Medulla oblongata (tissue), 1 donor: ENCODE measurements at regions not wholly inside any gene's neighbourhood (a gene's known extent, or its start where the extent isn't known, plus 50 kb on each side); places are given as distances from the start of the nearest gene placed in this dataset.

ENCODE experiments used
- DNase-seq: peaks from one replicate; pipeline ENCODE4 v3.0.0-alpha.2; 2015; ENCODE audit errors: extremely low spot score

DNA sequence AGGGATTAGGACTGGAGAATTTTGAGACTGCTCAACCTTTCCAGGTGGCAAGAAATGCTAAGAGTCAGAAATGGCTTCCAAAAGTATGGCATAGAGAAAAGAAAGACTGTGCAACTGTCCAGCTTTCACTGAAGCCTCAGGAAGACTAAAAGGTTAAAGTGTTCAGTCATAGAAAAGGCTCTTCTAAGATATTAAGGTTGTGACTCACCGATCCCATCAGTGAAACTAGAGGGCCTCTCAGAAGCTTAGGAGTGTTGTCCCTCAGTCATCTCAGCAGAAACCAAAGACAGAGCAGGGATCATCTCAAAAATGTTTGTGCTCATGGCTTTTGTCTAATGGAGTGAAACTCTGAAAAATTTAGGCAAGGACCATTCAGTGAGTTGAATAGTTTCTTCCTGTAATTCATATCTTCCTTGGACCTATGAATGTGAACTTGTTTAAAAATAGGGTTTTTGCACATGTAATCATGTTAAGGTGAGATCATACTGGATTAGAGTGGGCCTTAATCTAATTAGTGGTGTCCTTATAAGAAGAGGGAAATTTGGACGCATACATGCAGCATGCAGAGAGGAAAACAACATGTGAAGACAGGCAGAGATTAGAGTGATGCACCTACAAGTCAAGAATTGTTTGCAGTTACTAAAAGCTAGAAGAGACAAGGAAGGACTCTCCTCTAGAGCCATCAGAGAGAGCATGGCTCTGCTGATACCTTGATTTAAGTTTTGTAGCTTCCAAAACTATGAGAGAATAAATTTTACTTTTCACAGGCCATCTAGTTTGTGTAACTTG, 71.3 kb downstream of the RPE65 start:
- DNase-seq = no peak

DNA sequence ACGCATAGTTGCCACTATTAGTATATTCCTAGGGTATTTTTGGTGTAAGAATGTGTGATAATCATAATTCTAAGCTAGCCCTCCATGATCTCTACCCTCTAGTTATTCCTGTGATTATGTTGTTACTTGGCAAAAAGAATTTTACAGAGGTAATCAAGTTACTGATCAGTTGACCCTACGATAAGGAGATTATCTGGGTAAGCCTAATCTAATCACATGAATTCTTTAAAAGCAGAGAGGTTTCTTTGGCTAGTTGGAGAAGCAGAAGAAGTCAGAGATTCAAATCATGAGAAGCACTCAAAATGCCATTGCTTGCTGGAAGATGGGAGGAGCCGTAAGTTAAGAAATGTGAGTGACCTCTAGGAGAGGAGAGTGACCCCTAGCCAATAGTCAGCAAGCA, 72.7 kb downstream of the RPE65 start:
- no peak for DNase-seq

DNA sequence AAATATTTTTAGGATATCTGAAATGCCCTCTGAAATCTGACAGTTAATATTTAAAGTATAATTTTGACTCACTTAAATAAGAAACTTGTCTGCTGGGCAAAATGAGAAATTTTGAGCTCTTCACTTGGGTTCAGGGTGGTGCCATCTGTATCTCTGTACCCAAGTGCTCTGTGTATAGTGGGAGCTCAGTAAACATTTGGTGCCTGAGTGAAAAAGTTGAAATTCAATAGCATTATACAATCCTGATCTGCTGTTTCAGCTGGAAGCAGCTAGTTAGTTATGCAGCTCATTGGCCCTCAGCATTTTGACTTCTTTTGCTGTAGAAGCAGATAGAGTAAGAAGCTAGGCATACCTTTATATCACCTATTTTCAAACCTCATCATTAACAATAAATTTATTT, 73.3 kb downstream of the RPE65 start:
- no peak for DNase-seq

DNA sequence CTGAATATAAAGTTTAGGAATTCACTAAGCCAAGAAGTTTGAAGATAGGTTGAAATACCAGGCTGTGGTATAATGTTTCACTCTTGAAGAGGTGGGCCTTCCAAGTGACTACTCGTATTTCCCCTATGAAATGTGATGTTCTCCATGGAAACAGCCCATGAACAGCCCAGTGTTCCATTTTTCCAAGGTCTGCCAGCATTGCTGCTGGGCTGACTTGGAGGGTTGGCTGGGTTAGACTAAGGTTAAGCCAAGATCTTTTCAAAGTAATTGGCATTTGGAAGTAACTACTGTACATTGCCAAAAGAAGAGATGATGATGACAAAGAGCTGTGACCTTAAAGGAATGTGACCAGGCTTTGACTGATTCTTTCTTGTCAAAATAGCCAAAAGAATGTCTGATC, 73.8 kb downstream of the RPE65 start:
- peak; percentile 31 for DNase-seq

DNA sequence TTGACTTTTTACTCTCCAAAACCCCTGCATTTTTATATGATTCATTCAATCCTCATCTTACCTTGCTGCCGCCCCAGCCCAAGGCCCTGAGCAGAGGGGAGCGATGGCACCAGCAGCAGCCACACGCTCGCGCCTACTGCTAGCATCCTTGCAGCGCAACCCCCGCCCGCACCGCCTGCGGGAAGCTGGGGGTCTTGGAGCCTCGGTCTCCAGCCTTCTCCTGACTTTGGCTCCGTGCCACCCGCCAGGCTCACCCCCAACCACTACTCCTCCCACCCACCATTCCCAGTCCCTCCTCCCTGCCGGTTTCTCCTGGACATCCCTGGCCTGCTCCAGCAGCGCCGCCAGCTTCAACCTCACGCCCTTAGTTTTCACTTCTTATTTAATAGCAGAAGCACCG, 76.6 kb downstream of the RPE65 start:
- no peak for DNase-seq

DNA sequence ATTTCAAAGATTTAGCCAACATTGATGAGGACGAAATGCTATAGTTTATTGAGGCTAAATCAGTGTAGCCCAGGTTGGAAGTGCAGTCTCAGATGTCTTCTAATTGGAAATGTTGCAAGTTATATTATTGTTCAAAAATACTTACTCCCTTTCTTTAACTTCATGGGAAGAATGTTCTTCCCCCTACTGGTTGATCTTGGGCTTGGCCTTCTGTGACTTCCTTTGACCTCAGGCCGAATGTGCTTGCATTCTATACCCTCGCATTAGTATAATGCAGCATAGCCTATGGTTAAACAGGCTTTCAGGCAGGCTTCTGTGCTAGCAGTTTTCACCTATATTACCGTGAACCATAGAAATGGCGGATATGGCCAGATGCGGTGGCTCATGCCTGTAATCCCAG, 77.3 kb downstream of the RPE65 start:
- no peak for DNase-seq

DNA sequence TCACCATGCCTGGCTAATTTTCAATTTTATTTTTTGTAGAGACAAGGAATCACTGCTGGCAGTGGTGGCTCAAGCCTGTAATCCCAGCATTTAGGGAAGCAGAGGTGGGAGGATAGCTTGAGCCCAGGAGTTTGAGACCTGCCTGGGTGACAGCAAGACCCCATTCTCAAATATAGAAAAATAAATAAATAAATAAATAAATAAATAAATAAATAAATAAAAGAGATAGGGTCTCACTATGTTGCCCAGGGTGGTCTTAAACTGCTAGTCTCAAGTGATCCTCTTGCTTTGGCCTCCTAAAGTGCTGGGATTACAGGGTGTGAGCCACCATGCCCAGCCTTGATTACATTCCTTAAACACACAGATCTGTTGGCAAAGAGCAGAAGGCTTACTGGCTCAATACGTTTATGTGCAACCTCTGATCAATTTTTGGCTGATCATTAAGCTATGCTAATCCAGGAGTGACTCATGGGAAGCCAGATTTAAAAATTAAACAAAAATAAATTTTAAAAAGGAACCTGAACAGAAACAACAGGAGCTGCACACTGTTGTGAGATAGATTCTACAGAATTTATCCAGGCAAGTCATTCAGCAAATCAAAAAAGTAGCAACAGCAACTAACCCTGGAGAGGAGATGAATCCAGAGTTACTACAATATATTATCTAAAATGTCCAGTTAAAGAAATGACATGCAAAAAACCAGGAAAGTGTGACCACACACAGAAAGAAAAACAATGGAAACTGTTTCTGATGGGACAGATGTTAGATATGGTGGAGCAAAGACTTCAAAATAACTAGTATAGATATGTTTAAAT, 79.4 kb downstream of the RPE65 start:
- DNase-seq = no peak

DNA sequence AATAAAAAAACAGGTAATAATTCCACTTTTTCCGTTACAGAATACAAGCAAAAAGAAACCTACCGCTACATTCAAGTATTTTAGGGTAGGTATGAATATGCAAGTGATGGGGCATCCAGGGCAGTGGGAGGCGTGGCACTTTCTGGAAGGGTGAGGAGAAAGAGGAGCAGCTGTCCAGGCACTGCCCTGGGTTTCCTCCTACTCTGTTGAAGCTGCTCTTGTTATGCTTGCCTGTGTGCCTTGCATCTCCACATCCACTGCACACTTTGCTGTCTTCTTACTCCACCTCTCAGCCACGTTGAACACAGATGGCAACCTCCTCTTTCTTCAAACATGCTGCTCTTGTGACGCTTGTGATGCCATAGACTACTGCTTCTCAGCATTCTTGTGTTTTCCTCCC, 83.2 kb downstream of the RPE65 start:
- DNase-seq = no peak

DNA sequence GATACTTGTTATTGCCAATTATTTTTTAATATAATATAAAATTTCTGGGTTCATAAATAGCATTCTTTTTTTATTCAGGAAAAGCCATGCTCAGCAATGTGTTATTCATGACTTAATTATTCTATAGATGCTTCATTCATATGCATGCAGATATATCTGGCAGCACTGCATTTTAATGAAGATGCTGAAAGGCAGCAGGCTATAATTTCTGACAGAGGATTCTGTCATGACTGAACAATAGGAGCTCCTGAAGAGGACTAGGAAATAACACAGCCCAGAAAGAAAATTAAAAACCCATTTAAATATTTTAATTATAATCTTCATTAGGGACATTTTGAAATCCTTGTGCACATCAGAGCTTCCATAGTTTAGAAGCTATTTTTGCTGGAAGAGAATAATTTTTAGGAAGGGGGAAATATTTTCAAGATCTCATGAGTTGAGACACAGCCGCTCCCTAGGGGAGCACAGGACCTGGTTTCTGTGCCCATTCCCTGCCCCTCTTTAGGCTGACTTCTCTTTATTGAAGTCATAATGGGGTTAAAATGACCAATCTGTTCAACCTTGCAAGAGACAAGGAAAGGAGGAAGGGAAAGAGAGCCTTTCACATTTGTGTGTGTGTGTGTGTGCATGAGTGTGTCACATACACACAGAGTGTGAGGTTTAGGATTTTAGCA, 83.9 kb downstream of the RPE65 start:
- no peak for DNase-seq

DNA sequence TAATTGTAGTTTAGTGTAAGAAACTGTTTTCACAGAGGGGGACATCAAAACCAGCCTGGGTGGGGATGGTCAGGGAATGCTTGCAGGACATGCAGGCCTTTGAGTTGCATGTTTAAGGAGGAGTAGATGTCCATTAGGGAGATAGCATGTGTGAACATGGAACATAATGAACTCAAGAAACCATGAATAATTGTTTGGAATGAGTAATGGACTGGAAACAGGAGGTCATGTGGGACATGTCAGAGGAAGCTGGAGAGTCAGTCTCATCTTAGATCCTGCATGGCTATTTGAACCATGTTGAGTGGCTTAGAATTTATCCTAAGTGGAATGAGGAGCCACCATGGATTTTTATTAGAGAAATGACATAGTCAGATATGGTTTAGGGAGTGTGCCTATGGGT, 86.4 kb downstream of the RPE65 start:
- no peak for DNase-seq

DNA sequence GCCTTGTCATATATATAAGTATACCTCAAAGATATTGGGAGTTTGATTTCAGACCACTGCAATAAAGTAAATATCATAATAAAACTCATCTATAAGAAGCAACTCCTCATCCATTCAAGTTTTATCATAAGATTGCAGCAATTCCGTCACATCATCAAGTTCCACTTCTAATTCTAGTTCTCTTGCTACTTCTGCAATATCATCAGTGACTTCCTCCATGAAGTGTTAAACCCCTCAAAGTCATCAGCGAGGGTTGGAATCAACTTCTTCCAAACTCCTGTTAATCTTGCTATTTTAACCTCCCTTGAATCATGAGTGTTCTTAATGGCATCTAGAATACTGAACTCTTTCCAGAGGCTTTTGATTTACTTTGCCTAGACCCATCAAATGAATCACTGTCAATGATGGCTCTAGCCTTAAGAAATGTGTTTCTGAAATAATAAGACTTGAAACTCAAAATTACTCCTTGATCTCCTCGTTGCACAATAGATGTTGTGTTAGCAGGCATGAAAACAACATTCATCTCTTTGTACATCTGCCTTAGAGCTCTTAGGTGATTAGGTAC, 88.3 kb downstream of the RPE65 start:
- peak; percentile 47 for DNase-seq

DNA sequence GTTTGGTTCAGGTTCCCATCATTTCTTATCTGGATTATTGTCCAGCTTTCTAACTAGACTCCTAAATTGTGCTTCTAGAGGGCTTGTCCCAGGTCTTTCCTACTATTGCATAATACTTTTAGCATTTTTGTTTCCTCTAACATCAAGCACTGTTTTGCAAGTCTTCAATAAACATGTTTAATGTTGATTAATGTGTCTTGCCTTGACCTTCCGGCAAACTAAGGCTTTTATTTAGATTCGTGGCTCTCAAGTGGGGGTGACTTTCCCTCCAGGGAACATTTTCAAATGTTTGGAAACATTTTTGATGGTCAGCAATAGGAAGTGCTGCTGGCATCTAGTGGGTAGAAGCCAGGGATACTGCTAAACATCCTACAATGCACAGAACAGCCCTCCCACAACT, 90.7 kb downstream of the RPE65 start:
- no peak for DNase-seq

DNA sequence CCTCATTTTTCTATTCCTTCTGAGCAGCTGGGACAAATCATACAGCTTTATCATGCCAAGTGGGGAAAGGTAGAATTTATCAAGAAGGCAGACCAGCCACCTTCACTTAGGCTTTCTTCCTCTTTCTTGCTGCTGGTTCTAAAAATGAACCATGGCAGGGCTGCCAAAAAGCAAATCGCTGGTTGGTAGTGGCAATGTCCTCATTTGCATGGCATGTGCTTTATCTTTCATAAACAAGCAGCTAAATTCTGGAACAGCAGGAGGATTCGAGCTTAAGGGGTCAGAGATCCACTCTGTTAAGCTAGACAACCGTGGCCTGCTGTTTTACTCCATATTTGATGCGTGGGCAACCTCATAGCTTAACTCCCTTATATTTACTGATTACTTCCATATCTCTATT, 91.3 kb downstream of the RPE65 start:
- peak; percentile 53 for DNase-seq

DNA sequence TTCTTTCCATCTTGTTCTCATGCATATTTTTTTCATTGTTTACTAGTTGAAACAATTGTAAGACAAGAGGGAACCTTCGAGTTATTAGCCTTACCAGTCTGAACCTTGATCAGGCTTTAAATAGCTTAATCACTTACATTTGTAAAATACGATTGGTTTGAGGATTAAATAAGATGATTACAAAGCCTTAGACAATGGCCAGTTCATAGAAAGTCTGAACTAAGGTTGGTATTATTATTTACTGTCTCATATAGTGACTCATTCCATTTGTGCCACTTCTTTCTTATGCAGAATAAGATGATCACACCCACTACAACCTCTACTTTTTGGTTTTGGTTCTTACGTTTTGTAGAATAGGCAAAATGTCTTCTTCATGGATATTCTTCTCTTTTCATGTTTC, 94.1 kb downstream of the RPE65 start:
- DNase-seq = no peak

DNA sequence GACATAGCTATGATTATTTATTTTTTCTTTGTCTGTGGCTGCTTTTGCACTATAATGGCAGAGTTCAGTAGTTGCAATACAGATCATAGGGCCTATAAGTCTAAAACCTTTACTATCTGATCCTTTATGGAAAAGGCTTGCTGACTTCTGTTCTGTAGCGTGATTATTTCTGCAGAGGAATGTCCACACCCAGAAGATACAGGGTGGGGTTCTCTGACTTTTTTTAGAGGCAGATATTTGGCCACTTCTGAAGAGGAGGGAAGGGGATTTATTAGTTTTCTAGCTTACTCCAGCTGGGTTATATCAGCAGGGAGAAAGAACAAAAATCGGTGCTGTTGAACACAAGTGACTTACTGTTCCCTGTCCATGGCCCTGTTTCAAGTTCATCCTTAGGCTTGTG, 97.6 kb downstream of the RPE65 start:
- no peak for DNase-seq

DNA sequence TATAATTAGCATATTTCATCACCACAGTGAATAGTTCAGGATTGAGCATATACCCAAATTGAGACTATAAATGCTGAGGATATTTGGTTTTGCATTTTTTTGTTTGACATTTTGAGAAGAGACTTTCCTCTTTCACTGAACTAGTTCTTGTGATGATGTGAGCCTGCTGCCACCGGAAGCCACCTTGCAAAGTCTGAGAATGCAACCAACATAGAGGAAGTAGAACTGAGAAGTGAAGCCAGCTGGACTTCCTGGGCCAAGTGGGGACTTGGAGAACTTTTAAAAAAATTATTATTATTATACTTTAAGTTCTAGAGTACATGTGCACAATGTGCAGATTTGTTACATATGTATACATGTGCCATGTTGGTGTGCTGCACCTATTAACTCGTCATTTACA, 102.3 kb downstream of the RPE65 start:
- peak; percentile 78 for DNase-seq

DNA sequence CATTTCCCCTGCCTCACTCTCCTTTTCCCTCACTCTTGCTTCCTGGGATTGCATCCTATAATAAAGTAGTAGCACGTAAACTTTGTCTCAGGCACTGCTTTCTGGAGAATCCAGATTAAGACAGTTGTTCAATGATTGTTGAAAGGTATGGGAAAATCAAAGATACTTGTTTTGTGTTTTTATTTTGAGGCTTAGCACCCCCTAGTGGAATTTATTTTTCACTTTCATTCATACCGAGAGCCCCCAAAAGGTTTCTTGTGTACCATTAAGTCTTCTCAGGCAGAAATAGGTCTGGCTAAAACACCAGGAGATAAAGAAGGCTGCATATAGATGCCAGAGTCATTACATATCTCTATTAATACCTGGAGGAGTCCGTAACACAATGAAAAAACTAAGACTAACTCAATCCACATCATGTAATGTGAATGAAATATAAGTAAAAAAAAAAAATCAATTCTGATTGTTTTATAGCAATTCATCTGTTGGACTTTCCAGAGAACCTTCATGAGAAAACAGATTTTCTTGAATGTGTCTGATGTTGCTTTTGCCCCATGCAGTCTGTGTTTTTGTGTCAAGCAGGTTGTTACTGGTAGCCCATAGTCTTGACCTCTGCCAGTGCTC, 103.5 kb downstream of the RPE65 start:
- DNase-seq = peak; percentile 25

DNA sequence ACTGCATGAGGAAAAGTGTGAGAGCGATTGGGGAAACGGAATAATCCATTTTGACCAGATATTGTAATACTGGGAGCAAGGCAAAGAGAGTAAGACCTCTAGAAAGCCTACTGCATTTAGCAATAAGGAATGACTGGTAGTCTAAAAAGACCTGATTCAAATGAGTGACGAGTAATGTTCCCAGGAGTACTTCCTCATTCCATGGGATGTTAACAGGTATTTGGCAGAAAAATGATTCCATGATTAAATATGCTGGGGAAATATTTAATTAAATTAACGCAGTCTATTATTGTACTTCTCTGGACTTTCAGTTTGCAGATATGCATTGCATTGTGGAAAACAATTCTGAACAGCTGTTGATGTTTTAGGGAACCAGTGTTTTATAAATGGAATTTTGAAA, 105.5 kb downstream of the RPE65 start:
- DNase-seq = no peak

DNA sequence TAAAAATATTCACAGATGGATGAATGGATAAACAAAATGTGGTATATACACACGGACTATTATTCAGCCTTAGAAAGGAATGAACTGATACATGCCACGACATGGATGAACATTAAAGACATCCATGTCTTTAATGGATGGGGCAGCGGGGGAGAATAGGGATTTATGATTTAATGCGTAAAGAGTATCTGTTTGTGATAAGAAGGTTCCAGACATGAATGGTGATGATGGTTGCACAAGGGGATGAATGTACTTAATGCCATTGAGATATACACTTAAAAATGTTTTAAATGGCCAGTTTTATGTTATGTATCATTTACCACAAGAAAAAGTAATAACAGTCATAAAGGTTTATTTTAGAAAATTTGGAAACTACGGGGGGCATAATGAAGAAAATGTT, 108.6 kb upstream of the WLS start:
- DNase-seq = no peak

DNA sequence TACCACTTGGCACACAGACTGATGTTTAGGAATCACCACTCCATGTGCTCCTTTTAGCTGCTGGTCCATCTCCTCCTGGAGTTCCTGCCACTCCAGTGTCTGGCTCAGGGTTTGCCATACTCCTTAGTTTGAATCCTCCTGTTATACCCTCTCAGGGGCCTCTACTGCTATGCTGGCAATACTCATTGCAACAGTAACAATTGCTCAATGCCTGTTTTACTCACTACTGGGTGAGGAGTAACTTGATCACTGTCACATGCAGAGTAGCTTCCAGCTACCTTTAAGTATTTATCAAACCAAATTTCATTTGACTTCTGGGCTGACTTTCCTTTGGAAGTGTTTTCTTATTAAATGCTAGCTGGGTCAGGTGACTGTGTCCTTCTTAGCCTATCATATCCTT, 107.2 kb upstream of the WLS start:
- no peak for DNase-seq

DNA sequence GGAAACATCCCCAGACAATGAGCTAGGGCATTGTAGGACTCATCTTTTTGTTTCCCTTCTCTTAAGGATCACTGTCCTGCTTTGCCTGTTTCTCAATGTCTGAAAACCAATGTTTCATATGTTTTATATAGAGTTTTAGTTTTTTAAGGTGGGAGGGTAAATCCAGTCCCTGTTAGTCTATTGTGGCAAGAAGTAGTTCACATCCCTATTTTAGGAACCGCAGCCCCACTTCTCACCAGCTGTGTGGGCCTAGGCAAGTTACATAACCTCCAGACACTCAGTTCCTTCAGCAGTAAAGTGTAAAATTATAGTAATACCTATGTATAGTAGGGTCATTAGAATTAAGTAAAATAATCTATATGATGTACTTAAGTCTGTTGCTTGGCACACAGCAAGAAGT, 105.8 kb upstream of the WLS start:
- peak; percentile 36 for DNase-seq

DNA sequence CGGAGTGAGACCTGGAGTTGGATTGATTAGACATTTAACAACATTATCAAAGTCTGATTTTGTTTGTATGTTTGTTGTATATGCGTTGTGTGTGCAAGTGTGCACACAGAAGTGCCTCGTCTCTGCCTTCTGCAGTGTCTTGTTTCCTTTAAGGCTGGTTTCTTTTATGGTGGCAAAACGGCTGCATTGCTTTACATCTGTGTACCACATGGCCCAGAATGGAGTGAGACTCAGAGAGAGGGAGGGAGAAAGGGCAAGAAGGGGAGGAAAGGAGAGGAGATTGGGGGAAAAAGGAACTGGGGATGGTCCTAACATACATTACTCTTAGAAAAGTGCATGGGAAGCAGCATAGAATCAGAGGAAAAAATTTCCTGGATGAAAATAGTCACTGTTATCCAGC, 99.7 kb upstream of the WLS start:
- DNase-seq = no peak
